ENCODE measurements at regions not wholly inside any gene's neighbourhood (a gene's known extent, or its start where the extent isn't known, plus 50 kb on each side); places are given as distances from the start of the nearest gene placed in this dataset.
"Not testable (repeated sequence)": the region's sequence is repeated elsewhere in the genome, so short reads cannot be mapped to it uniquely, and the experiment has no call there.

GRCh38 chr12:73517859-73518258, 1019.8 kb upstream of the ATXN7L3B start:
- no peak for DNase-seq (ENCODE audit: low spot score)

DNA sequence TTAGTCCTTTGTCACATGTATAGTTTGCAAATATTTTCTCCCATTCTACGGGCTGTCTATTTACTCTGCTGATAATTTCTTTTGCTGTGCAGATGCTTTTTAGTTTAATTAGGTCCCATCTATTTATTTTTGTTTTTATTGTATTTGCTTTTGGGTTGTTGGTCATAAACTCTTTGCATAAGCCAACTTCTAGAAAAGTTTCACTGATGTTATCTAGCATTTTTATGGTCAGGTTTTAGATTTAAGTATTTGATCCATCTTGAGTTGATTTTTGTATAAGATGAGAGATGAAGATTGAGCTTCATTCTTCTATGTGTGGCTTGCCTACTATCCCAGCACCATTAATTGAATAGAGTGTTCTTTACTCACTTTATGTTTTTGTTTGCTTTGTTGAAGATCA, 1008.4 kb upstream of the ATXN7L3B start:
- DNase-seq (ENCODE audit: low spot score), result no peak

GRCh38 chr12:73529954-73530353, 1007.7 kb upstream of the ATXN7L3B start:
- DNase-seq (ENCODE audit: low spot score), result no peak

GRCh38 chr12:73531752-73532151, 1005.9 kb upstream of the ATXN7L3B start:
- DNase-seq (ENCODE audit: low spot score), result no peak

- no peak for DNase-seq (ENCODE audit: low spot score)
Observed at GRCh38 chr12:73547421-73547820, 990.2 kb upstream of the ATXN7L3B start.

DNA sequence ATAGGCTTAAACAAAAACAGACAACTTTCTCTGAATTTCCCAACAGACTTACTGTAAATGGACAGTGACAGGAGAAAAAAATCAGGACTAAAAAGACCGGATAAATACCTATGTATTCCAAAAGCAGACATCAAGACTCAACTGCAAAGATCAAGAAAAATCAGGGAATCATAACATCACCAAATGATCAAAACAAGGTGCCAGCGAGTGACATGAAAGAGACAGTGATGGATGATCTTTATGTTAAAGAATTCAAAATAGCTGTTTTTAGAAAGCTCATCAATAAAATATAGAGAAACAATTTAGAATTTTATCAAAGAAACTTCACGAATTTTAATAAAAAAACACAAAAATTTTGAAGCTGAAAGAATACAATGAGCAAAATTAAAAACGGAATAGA, 952.5 kb upstream of the ATXN7L3B start:
- DNase-seq (ENCODE audit: low spot score), result no peak

DNA sequence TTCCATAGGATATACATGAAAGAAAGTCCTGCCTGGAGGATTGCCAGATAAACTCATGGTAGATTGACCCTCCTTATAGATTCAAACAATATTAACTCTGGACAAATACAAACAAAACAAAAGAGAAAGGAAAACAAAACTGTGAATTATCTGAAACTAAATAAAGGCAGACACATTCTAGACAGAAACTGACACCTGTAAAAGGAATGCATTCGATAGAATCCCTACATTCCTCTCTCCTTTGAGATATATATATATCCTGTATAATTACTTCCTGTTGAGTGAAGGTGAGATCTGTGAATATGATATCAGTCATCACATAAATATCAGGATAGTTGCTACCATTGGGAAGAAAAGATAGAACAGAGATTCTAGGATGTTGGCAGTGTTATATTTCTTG, 948.4 kb upstream of the ATXN7L3B start:
- DNase-seq (ENCODE audit: low spot score), result no peak

DNA sequence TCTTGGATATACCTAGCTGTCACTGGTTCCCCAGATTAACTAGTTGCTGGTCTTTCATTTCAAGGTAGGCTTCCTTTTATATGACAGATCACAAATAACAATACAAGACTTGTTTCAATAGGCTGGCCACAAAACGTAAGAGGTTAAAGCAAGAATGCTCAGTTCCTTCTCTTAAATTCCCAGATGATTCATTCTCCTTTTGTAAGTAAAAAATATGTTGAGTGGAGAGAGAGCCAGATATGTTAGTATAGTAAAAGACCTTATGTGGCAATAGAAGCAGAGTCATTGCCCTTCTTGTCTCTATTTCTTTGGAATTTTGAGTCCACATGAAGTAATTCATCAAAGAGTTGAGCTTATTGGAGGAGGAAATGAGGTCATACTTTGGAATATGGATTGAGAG, 939.0 kb upstream of the ATXN7L3B start:
- no peak for DNase-seq (ENCODE audit: low spot score)

DNA sequence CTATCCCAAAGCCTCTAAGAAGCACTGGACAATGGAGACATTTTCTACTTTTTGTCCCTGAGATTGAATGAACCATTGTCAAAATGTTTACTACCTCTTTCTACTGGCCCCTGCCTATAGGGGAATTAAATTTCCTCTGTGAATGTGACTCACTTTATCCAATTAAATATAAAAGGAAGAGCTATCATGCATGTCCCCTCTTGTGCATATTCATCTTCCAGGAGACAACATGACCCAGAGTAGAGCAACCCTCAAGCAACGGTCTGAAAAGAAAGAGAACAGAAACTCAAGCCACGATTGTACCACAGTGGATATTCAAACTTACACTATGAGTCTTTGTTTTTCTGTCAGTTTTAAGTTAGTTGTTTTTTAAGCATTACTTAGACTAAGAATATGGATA, 938.4 kb upstream of the ATXN7L3B start:
- DNase-seq (ENCODE audit: low spot score), result no peak

DNA sequence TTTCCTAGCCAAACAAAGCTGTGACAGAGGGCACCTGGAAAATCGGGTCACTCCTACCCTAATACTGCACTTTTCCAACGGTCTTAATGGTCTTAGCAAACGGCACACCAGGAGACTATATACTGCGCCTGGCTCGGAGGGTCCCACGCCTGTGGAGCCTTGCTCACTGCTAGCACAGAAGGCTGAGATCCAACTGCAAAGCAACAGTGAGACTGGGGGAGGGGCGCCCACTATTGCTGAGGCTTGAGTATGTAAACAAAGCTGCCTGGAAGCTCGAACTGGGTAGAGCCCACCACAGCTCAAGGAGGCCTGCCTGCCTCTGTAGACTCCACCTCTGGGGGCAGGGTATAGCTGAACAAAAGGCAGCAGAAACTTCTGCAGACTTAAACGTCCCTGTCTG, 931.7 kb upstream of the ATXN7L3B start:
- not testable (repeated sequence) for DNase-seq (ENCODE audit: low spot score)

- DNase-seq (ENCODE audit: low spot score), result no peak
Observed at GRCh38 chr12:73612551-73612950, 925.1 kb upstream of the ATXN7L3B start.

GRCh38 chr12:73623421-73623820, 914.2 kb upstream of the ATXN7L3B start:
- DNase-seq (ENCODE audit: low spot score), result no peak

DNA sequence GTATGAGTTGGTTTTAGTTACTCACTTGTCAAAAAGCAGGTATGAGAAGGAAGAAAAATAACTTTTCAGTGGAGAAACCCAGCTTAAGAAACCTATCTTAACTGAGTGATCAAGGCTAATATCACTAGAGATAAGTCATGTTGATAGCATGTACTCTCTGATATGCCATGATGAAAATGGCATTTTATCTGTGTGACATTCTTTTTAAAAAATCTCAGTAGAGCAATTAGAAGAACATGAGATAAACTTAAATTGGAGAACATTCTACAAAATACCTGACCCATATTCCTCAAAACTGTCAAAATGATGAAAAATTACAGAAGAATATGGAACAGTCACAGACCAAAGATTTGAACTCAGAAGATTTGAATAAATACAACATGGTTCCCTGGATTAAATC, 912.4 kb upstream of the ATXN7L3B start:
- DNase-seq (ENCODE audit: low spot score), result no peak

- DNase-seq (ENCODE audit: low spot score), result no peak
Observed at GRCh38 chr12:73629171-73629570, 908.5 kb upstream of the ATXN7L3B start.

GRCh38 chr12:73629893-73630831, 907.5 kb upstream of the ATXN7L3B start:
- no peak for DNase-seq (ENCODE audit: low spot score)

DNA sequence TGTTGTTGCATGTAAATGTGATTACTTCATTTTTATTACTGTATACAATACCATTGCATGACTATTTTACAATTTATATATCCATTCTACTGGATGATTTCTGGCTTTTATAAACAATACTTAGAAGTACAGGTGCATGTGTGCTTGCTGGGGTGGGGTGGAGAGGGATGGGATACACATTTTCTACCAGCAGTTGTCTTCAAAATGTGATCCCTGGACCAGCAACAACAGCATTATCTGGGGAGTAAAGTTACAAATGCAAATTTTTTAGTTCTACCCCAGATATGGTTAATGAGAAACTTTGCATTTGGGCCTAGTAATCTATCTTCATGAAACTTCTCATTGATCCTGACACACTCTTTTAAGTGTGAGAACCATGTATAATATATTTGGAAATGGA, 905.4 kb upstream of the ATXN7L3B start:
- DNase-seq (ENCODE audit: low spot score), result no peak

DNA sequence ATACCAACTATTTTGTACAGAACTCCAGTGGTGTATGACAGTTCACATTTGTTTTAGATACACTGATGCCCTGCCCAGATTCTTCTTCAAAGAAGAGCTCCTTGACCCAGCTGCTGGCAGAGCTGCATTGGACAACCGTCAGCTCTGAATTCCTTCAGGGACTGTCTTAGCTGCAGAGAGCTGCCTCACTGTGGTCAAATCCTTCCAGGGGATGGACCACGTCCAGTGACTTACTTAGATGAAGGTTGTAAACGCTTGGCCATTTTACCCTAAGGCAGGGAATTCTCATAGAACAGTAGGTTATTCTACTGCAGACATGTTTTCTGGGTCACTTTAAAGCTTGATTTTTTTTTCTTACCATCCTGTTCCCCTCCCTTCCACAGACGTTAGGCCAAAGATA, 905.0 kb upstream of the ATXN7L3B start:
- DNase-seq (ENCODE audit: low spot score), result no peak

DNA sequence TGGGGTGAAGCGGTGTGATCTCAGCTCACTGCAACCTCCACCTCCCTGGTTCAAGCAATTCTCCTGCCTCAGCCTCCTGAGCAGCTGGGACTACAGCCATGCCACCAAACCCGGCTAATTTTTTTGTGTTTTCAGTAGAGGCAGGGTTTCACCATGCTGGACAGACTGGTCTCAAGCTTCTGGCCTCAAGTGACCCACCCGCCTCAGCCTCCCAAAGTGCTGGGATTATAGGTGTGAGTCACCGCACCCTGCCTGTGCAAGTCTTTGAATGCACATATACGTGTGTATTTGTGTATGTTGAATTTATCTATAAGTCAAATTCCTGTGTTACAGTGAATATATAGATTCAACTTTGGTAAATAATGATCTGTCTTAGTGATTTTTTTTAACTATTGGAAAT, 898.2 kb upstream of the ATXN7L3B start:
- not testable (repeated sequence) for DNase-seq (ENCODE audit: low spot score)

GRCh38 chr12:73656375-73656774, 881.3 kb upstream of the ATXN7L3B start:
- no peak for DNase-seq (ENCODE audit: low spot score)

DNA sequence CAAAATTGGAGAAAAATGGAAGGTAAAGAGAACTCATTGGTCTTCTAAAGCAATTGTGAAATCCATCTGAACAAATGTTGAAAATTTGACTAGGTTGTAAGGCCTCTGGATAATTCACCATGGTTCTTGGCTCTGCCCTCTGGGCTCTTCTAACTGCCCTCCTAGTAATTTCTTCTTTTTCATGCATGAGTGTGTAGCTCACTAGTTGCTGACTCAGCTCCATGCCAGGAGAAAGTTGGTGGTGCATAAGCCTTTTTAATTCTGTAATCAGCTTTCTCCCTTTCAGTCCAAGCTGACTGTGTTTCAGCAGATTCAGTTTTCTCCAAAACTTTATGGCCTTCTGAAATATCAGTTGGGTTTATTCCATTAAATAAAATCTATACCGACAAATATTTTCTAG, 877.8 kb upstream of the ATXN7L3B start:
- DNase-seq (ENCODE audit: low spot score), result no peak

GRCh38 chr12:73665193-73665592, 872.4 kb upstream of the ATXN7L3B start:
- no peak for DNase-seq (ENCODE audit: low spot score)

DNA sequence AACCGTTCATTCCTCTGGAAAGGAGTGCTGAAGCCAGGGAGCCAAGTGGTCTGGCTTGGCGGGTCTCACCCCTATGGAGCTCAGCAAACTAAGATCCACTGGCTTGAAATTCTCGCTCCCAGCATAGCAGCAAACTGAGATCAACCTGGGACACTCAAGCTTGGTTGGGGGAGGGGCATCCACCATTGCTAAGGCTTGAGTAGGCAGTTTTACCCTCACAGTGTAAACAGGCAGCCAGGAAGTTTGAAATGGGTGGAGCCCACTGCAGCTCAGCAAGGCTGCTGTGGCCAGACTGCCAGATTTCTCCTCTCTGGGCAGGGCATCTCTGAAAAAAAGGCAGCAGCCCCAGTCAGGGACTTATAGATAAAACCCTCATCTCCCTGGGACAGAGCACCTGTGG, 866.1 kb upstream of the ATXN7L3B start:
- DNase-seq (ENCODE audit: low spot score), result not testable (repeated sequence)

GRCh38 chr12:73677520-73678291, 859.9 kb upstream of the ATXN7L3B start:
- DNase-seq (ENCODE audit: low spot score), result no peak
